Loucy (cell line): ENCODE measurements at regions not wholly inside any gene's neighbourhood (a gene's known extent, or its start where the extent isn't known, plus 50 kb on each side); places are given as distances from the start of the nearest gene placed in this dataset.

Source experiments
- EZH2phosphoT487 ChIP-seq: fragments of 200-600 bp; IDR thresholded peaks from 2 replicates; pipeline ENCODE4 v1.6.1; 2018; ENCODE audit warnings: antibody characterized with exemption, mild to moderate bottlenecking, moderate library complexity, borderline replicate concordance
- TF ChIP-seq, protein P1 (sequence below): fragments of 200-600 bp; sonication (generic); conservative IDR thresholded peaks from 2 replicates; pipeline ENCODE4 v1.5.1; 2014; ENCODE audit warnings: mild to moderate bottlenecking, antibody characterized with exemption, low read length

DNA sequence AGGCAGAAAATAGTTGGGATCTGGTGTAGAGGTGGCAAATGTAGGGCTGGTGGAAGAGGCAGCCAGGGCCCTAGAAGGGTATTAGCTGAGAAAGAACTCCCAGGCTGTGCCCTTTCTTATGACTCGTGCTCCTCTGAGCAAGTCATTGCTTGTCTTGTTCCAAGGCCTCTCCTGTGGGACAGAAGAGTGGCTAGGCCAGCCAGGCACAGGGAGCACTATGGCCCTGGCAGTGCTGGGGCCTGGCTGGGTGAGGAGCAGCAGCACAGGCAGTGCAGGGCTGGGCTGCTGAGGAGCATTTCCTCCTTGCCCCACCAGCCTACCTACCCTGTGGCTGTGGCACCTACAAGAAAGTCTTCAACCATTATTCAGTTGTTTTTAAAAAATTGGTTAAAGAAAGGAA is 298.5 kb upstream of the NR3C2 start:
- TF ChIP-seq, protein P1, sequence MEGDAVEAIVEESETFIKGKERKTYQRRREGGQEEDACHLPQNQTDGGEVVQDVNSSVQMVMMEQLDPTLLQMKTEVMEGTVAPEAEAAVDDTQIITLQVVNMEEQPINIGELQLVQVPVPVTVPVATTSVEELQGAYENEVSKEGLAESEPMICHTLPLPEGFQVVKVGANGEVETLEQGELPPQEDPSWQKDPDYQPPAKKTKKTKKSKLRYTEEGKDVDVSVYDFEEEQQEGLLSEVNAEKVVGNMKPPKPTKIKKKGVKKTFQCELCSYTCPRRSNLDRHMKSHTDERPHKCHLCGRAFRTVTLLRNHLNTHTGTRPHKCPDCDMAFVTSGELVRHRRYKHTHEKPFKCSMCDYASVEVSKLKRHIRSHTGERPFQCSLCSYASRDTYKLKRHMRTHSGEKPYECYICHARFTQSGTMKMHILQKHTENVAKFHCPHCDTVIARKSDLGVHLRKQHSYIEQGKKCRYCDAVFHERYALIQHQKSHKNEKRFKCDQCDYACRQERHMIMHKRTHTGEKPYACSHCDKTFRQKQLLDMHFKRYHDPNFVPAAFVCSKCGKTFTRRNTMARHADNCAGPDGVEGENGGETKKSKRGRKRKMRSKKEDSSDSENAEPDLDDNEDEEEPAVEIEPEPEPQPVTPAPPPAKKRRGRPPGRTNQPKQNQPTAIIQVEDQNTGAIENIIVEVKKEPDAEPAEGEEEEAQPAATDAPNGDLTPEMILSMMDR, result no peak
- TF ChIP-seq EZH2phosphoT487, result no peak
